Endothelial cell of umbilical vein (primary cell): ENCODE measurements at regions not wholly inside any gene's neighbourhood (a gene's known extent, or its start where the extent isn't known, plus 50 kb on each side); places are given as distances from the start of the nearest gene placed in this dataset.

Experiments
- BruUV-seq: library from RNA; stranded (reverse); fragments of 400-500 nt; replicated peaks from 2 replicates; lab custom pipeline; 2021; lab: Mats Ljungman, UMichigan
- CTCF ChIA-PET: fragments of 300-600, 350-600 bp; sonication (Branson Sonifier 250); formaldehyde crosslinking; loops from one replicate; lab custom pipeline; 2021; ENCODE audit warnings: antibody characterized with exemption, inconsistent platforms; lab: Charles Lee
- POLR2A ChIA-PET: fragments of 300-600, 350-600 bp; sonication (Branson Sonifier 250); formaldehyde crosslinking; loops from one replicate; lab custom pipeline; 2021; ENCODE audit warnings: antibody characterized with exemption, inconsistent platforms; lab: Charles Lee
- DNase-seq: peaks from one replicate; pipeline ENCODE4 v3.0.0-alpha.2; 2011; ENCODE audit warnings: low read depth, low spot score
- FAIRE-seq: peaks from 2 replicates; lab custom pipeline; 2011; peaks lifted over from hg19 to GRCh38; lab: Jason Lieb, UNC
- H2AFZ ChIP-seq: 2 replicates; pipeline ENCODE4 v1.6.0; 2012; ENCODE audit warnings: low read depth, low read length, control low read depth, inconsistent platforms
- H3K27ac ChIP-seq: 2 replicates; pipeline ENCODE4 v1.5.1; 2011; ENCODE audit warnings: low read depth, mild to moderate bottlenecking, control low read depth, low read length, moderate library complexity; ENCODE audit not compliant: insufficient read depth
- H3K27me3 ChIP-seq, 2 experiments: 2 replicates each; pipeline versions ENCODE4 v1.6.0 to v1.6.1; 2011; ENCODE audit warnings: low read length in 2 of 2, mixed read lengths in 1 of 2; ENCODE audit not compliant: control insufficient read depth in 2 of 2, insufficient read depth in 2 of 2
- H3K36me3 ChIP-seq, 2 experiments: 2 replicates in 1 of 2; 3 replicates in 1 of 2; pipeline ENCODE4 v1.5.1; 2011; ENCODE audit warnings: low read length in 2 of 2, mild to moderate bottlenecking in 1 of 2, moderate library complexity in 1 of 2; ENCODE audit not compliant: control insufficient read depth in 2 of 2, insufficient read depth in 2 of 2; ENCODE audit errors: extremely low read depth in 1 of 2
- H3K4me1 ChIP-seq: 3 replicates; pipeline ENCODE4 v1.5.1; 2011; ENCODE audit warnings: mild to moderate bottlenecking, low read length; ENCODE audit not compliant: control insufficient read depth, insufficient read depth; ENCODE audit errors: extremely low read depth
- H3K4me2 ChIP-seq: 2 replicates; pipeline ENCODE4 v1.6.1; 2011; ENCODE audit warnings: low read length, control low read depth, mixed read lengths; ENCODE audit not compliant: insufficient read depth
- H3K4me3 ChIP-seq, 3 experiments: fragments of 200-600 bp in 1 of 3; sonication (generic), shearing (Covaris generic) in 1 of 3; replicated peaks in 1 of 3; 2 replicates each; pipeline ENCODE4 v1.5.1; 2011 to 2016; ENCODE audit warnings: control low read depth in 3 of 3, low read length in 3 of 3, mild to moderate bottlenecking in 2 of 3, inconsistent platforms in 1 of 3, low read depth in 1 of 3, moderate library complexity in 1 of 3; ENCODE audit not compliant: insufficient read depth in 1 of 3
- H3K79me2 ChIP-seq: 2 replicates; pipeline ENCODE4 v1.6.0; 2012; ENCODE audit warnings: low read length, inconsistent platforms; ENCODE audit not compliant: control insufficient read depth, insufficient read depth
- H3K9ac ChIP-seq: replicated peaks from 2 replicates; pipeline ENCODE3; 2011; ENCODE audit warnings: low read length, control low read depth; ENCODE audit not compliant: insufficient read depth; ENCODE audit errors: extremely low read depth
- H3K9me1 ChIP-seq: replicated peaks from 3 replicates; pipeline ENCODE4 v1.6.0; 2011; ENCODE audit warnings: mild to moderate bottlenecking, low read length; ENCODE audit not compliant: control insufficient read depth, insufficient read depth; ENCODE audit errors: extremely low read depth
- H3K9me3 ChIP-seq: replicated peaks from 2 replicates; pipeline ENCODE4 v1.5.1; 2012; ENCODE audit warnings: low read length, inconsistent platforms; ENCODE audit not compliant: control insufficient read depth, insufficient read depth
- H4K20me1 ChIP-seq: replicated peaks from 2 replicates; pipeline ENCODE3; 2011; ENCODE audit warnings: mild to moderate bottlenecking, low read length; ENCODE audit not compliant: control insufficient read depth, insufficient read depth; ENCODE audit errors: extremely low read depth
- EZH2 ChIP-seq: IDR thresholded peaks from 2 replicates; pipeline ENCODE4 v1.6.1; 2012; ENCODE audit warnings: borderline replicate concordance, low read depth, mild to moderate bottlenecking, moderate library complexity, low read length, inconsistent platforms; ENCODE audit not compliant: severe bottlenecking
- POLR2A ChIP-seq: IDR thresholded peaks from 2 replicates; pipeline ENCODE4 v1.6.1; 2012; ENCODE audit warnings: low read depth, mild to moderate bottlenecking, control low read depth, low read length
- dilution Hi-C: fragments of 300-500 bp; cut with MboI; formaldehyde crosslinking; loops from one replicate; pipeline ENCODE4 v1.15.0; 2019; ENCODE audit warnings: low sequenced_read_pairs; ENCODE audit not compliant: extremely low pct_ligation_motif_present
- intact Hi-C: fragments of 100-400 bp; cut with micrococcal nuclease; formaldehyde crosslinking; loops from one replicate; pipeline ENCODE4 v1.10.0; 2022
- TF ChIP-seq, protein P1 (sequence below), 2 donors: IDR thresholded peaks; 1 replicate in 1 of 2; 2 replicates in 1 of 2; pipeline ENCODE4 v1.5.1; 2011; ENCODE audit warnings: low read length in 2 of 2, mild to moderate bottlenecking in 2 of 2, moderate library complexity in 2 of 2, control low read depth in 1 of 2, inconsistent platforms in 1 of 2, low read depth in 1 of 2; ENCODE audit not compliant: insufficient read depth in 1 of 2; ENCODE audit errors: extremely low read depth in 1 of 2

- no TSS peak for BruUV-seq
- FAIRE-seq (no peak), DNase-seq (no peak)
- Histone ChIP-seq H3K27me3 (no peaks in the 10 kb centered on the region), H3K36me3 (no peaks in the 10 kb centered on the region), H3K9me3 (no peaks in the 10 kb centered on the region), H3K4me3 (no peak overlapping the region), H3K9ac (no peak overlapping the region), H3K4me1 (no peaks in the 10 kb centered on the region), H3K9me1 (no peaks in the 10 kb centered on the region), H3K79me2 (no peaks in the 10 kb centered on the region), H3K4me2 (no peak overlapping the region), H2AFZ (no peak overlapping the region), H3K27ac (no peak overlapping the region), H4K20me1 (no peaks in the 10 kb centered on the region)
- intact Hi-C loops (no loop called here), dilution Hi-C loops (no loop called here)
- CTCF ChIA-PET: no interaction called here
- TF ChIP-seq, protein P1, sequence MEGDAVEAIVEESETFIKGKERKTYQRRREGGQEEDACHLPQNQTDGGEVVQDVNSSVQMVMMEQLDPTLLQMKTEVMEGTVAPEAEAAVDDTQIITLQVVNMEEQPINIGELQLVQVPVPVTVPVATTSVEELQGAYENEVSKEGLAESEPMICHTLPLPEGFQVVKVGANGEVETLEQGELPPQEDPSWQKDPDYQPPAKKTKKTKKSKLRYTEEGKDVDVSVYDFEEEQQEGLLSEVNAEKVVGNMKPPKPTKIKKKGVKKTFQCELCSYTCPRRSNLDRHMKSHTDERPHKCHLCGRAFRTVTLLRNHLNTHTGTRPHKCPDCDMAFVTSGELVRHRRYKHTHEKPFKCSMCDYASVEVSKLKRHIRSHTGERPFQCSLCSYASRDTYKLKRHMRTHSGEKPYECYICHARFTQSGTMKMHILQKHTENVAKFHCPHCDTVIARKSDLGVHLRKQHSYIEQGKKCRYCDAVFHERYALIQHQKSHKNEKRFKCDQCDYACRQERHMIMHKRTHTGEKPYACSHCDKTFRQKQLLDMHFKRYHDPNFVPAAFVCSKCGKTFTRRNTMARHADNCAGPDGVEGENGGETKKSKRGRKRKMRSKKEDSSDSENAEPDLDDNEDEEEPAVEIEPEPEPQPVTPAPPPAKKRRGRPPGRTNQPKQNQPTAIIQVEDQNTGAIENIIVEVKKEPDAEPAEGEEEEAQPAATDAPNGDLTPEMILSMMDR (IDR thresholded peaks at IDR 0.05; ENCODE audit: extremely low read depth in 1 of 2, insufficient read depth in 1 of 2, low read depth in 1 of 2, low read length in 2 of 2): no peak
- no peak for TF ChIP-seq EZH2
- POLR2A ChIA-PET: no interaction called here
Measured at GRCh38 chr3:168956076-168956475, 707.4 kb downstream of the MECOM start.

GRCh38 chr3:168952551-168952950, 711.0 kb downstream of the MECOM start:
- Histone ChIP-seq H3K4me3 (no peak overlapping the region), H2AFZ (no peak overlapping the region), H3K27me3 (no peaks in the 10 kb centered on the region), H3K9me1 (no peaks in the 10 kb centered on the region), H3K36me3 (no peaks in the 10 kb centered on the region), H3K4me2 (no peak overlapping the region), H3K9me3 (no peaks in the 10 kb centered on the region), H4K20me1 (no peaks in the 10 kb centered on the region), H3K4me1 (no peaks in the 10 kb centered on the region), H3K79me2 (no peaks in the 10 kb centered on the region), H3K27ac (no peak overlapping the region), H3K9ac (no peak overlapping the region)
- dilution Hi-C loops (no loop called here), intact Hi-C loops (loop anchor here (1.0 to 5.0 kb wide), 6 partner anchors 85 to 792 kb away; no protein-coding TSS in a partner anchor)
- POLR2A ChIA-PET: no interaction called here
- BruUV-seq: no TSS peak
- DNase-seq (peak; percentile 62), FAIRE-seq (peak; percentile 21)
- TF ChIP-seq POLR2A: no peak
- TF ChIP-seq, protein P1 (IDR thresholded peaks at IDR 0.05; ENCODE audit: extremely low read depth in 1 of 2, insufficient read depth in 1 of 2, low read depth in 1 of 2, low read length in 2 of 2): no peak
- CTCF ChIA-PET: interaction anchor here (0.6 to 3.4 kb wide), 62 partner anchors 8 to 819 kb away, joined by 3 to 41 read pairs (median 4); no protein-coding TSS in a partner anchor
